K562 (cell line): ENCODE measurements at regions not wholly inside any gene's neighbourhood (a gene's known extent, or its start where the extent isn't known, plus 50 kb on each side); places are given as distances from the start of the nearest gene placed in this dataset.

ENCODE experiments used
- ATAC-seq: fragments of 200-7000 bp; cut with Tn5 transposase; 3 replicates; pipeline ENCODE4 v1.9.1; 2020; ENCODE audit warnings: moderate library complexity
- BruUV-seq: library from RNA; stranded (reverse); fragments of 400-500 nt; replicated peaks from 2 replicates; lab custom pipeline; 2021; lab: Mats Ljungman, UMichigan
- CTCF ChIA-PET: fragments of 300-600 bp; formaldehyde crosslinking; extraction: SDS; loops from one replicate; lab custom pipeline; 2021; ENCODE audit warnings: low intra/inter-chr PET ratio; lab: Yijun Ruan, JAX
- POLR2A ChIA-PET: fragments of 300-600, 350-650 bp; sonication (Branson Sonifier 250); formaldehyde crosslinking; extraction: SDS; loops from one replicate; lab custom pipeline; 2021; ENCODE audit warnings: antibody characterized with exemption, inconsistent platforms; lab: Yijun Ruan, JAX
- DNase-seq, 4 experiments: peaks; one replicate each; pipeline versions ENCODE4 v3.0.0 to v3.0.0-alpha.2; 2011 to 2018; ENCODE audit warnings: low spot score in 3 of 4, mixed read lengths in 3 of 4; ENCODE audit errors: extremely low read depth in 1 of 4
- FAIRE-seq: peaks from 2 replicates; lab custom pipeline; 2011; peaks lifted over from hg19 to GRCh38; lab: Jason Lieb, UNC
- H2AFZ ChIP-seq: 2 replicates; pipeline ENCODE4 v1.6.0; 2011; ENCODE audit warnings: low read depth, low read length, control low read depth, inconsistent platforms
- H3K27ac ChIP-seq: fragments of 200-600 bp; 3 replicates; pipeline ENCODE4 v1.8.0; 2011; ENCODE audit warnings: low read depth, mild to moderate bottlenecking, control low read depth, inconsistent platforms, low read length, moderate library complexity, mixed read lengths; ENCODE audit errors: extremely low read depth
- H3K27me3 ChIP-seq, 2 experiments: fragments of 300-600 bp in 1 of 2; 2 replicates in 1 of 2; 3 replicates in 1 of 2; pipeline versions ENCODE4 v1.6.0 to v1.8.0; 2011; ENCODE audit warnings: inconsistent platforms in 2 of 2, low read length in 2 of 2, mild to moderate bottlenecking in 1 of 2, mixed read lengths in 1 of 2, moderate library complexity in 1 of 2; ENCODE audit not compliant: control insufficient read depth in 2 of 2, insufficient read depth in 2 of 2
- H3K36me3 ChIP-seq: fragments of 300-600 bp; 3 replicates; pipeline ENCODE4 v1.8.0; 2011; ENCODE audit warnings: mild to moderate bottlenecking, low read length, inconsistent platforms; ENCODE audit not compliant: control insufficient read depth, insufficient read depth
- H3K4me1 ChIP-seq, 2 experiments: fragments of 200-600 bp in 1 of 2; replicated peaks in 1 of 2; 2 replicates in 1 of 2; 3 replicates in 1 of 2; pipeline versions ENCODE4 v1.5.1 to v1.8.0; 2011; ENCODE audit warnings: inconsistent platforms in 2 of 2, low read length in 2 of 2, mild to moderate bottlenecking in 1 of 2, mixed read lengths in 1 of 2, moderate library complexity in 1 of 2; ENCODE audit not compliant: control insufficient read depth in 2 of 2, insufficient read depth in 2 of 2
- H3K4me2 ChIP-seq: 2 replicates; pipeline ENCODE4 v1.6.1; 2011; ENCODE audit warnings: low read length, control low read depth, inconsistent platforms, mixed read lengths; ENCODE audit not compliant: insufficient read depth
- H3K4me3 ChIP-seq: fragments of 200-600 bp; sonication (generic), shearing (Covaris generic); 2 replicates; pipeline ENCODE4 v1.5.1; 2016; ENCODE audit warnings: control low read depth, inconsistent platforms
- H3K79me2 ChIP-seq: fragments of 200-600 bp; 3 replicates; pipeline ENCODE4 v1.8.0; 2011; ENCODE audit warnings: low read length, inconsistent platforms; ENCODE audit not compliant: control insufficient read depth, insufficient read depth
- H3K9ac ChIP-seq, 2 experiments: 2 replicates each; pipeline versions ENCODE4 v1.6.0 to v1.6.1; 2011; ENCODE audit warnings: low read depth in 2 of 2, low read length in 2 of 2, control low read depth in 1 of 2, inconsistent platforms in 1 of 2, mild to moderate bottlenecking in 1 of 2, mixed read lengths in 1 of 2; ENCODE audit not compliant: insufficient read depth in 1 of 2
- H3K9me1 ChIP-seq: one replicate; pipeline ENCODE4 v1.6.0; 2011; ENCODE audit warnings: inconsistent platforms, mild to moderate bottlenecking, low read length, moderate library complexity; ENCODE audit not compliant: control insufficient read depth, insufficient read depth
- H3K9me3 ChIP-seq: replicated peaks from 2 replicates; pipeline ENCODE4 v1.5.1; 2011; ENCODE audit warnings: low read depth, low read length, inconsistent platforms; ENCODE audit not compliant: control insufficient read depth, insufficient read depth
- H4K20me1 ChIP-seq: replicated peaks from 2 replicates; pipeline ENCODE4 v1.6.1; 2011; ENCODE audit warnings: low read length, inconsistent platforms, mixed read lengths; ENCODE audit not compliant: control insufficient read depth, insufficient read depth
- ATF1 ChIP-seq, 2 experiments: fragments of 450-650 bp in 1 of 2; IDR thresholded peaks; 2 replicates each; pipeline ENCODE4 v1.6.1; 2016; ENCODE audit warnings: missing compliant biosample characterization in 1 of 2, missing genetic modification characterization in 1 of 2
- CBX3 ChIP-seq, 2 experiments: IDR thresholded peaks; 1 replicate in 1 of 2; 2 replicates in 1 of 2; pipeline ENCODE4 v1.6.1; 2012; ENCODE audit warnings: inconsistent platforms in 2 of 2, low read length in 2 of 2, borderline replicate concordance in 1 of 2, control low read depth in 1 of 2
- ETS2 ChIP-seq: IDR thresholded peaks from 2 replicates; pipeline ENCODE4 v1.6.1; 2016; ENCODE audit warnings: borderline replicate concordance, missing genetic modification characterization, mild to moderate bottlenecking, moderate library complexity, missing compliant biosample characterization; ENCODE audit not compliant: poor library complexity, severe bottlenecking
- GTF2A2 ChIP-seq: IDR thresholded peaks from 2 replicates; pipeline ENCODE4 v1.6.1; 2016; ENCODE audit warnings: mild to moderate bottlenecking, missing genetic modification characterization, missing compliant biosample characterization
- JUN ChIP-seq, 2 experiments: sonication (generic) in 1 of 2; formaldehyde crosslinking in 1 of 2; IDR thresholded peaks; 2 replicates each; pipeline versions ENCODE4 v1.6.1 to v1.8.0; 2012 to 2022; ENCODE audit warnings: borderline replicate concordance in 2 of 2, mild to moderate bottlenecking in 2 of 2, improper control_type of control experiment in 1 of 2, low read depth in 1 of 2, low read length in 1 of 2, missing genetic modification reagents in 1 of 2
- NELFE ChIP-seq: IDR thresholded peaks from 2 replicates; pipeline ENCODE4 v1.6.1; 2011; ENCODE audit warnings: mild to moderate bottlenecking; ENCODE audit not compliant: insufficient read depth, insufficient read length
- NR2C1 ChIP-seq, 2 experiments: fragments of 450-650 bp; IDR thresholded peaks; 2 replicates each; pipeline ENCODE4 v1.6.1; 2017; ENCODE audit warnings: mild to moderate bottlenecking in 2 of 2, antibody characterized with exemption in 1 of 2, inconsistent platforms in 1 of 2, missing compliant biosample characterization in 1 of 2, missing genetic modification characterization in 1 of 2
- NR3C1 ChIP-seq: sonication (generic); formaldehyde crosslinking; IDR thresholded peaks from 2 replicates; pipeline ENCODE4 v1.8.1; 2022; ENCODE audit warnings: missing genetic modification reagents
- SP1 ChIP-seq: sonication (generic); formaldehyde crosslinking; IDR thresholded peaks from 2 replicates; pipeline ENCODE4 v1.8.1; 2022; ENCODE audit warnings: mild to moderate bottlenecking, missing genetic modification reagents
- ZNF224 ChIP-seq: sonication (generic); formaldehyde crosslinking; IDR thresholded peaks from 2 replicates; pipeline ENCODE4 v1.8.0; 2022; ENCODE audit warnings: mild to moderate bottlenecking, missing genetic modification reagents
- ZNF717 ChIP-seq: fragments of 250-450 bp; sonication (Bioruptor Pico); IDR thresholded peaks from 2 replicates; pipeline ENCODE4 v1.5.0; 2021
- WGBS: fragments of 100-300 bp; shearing (Covaris generic); methylation state at CpG from one replicate; pipeline ENCODE4 v1.1.6; 2016; ENCODE audit warnings: low coverage, mixed read lengths; ENCODE audit not compliant: insufficient coverage; ENCODE audit errors: missing lambda C conversion rate; 5-methylcytosine and 5-hydroxymethylcytosine counted together
- in situ Hi-C: fragments of 300-500 bp; cut with MboI; formaldehyde crosslinking; loops from 4 replicates; pipeline ENCODE4 v1.15.0; 2018; ENCODE audit warnings: inconsistent platforms, mixed read lengths
- intact Hi-C: fragments of 100-400 bp; cut with micrococcal nuclease; formaldehyde crosslinking; loops from 2 replicates; pipeline ENCODE4 v1.14.2; 2022
- TF ChIP-seq, protein P1 (sequence below): sonication (generic); formaldehyde crosslinking; IDR thresholded peaks from 2 replicates; pipeline ENCODE4 v1.8.0; 2023; ENCODE audit warnings: mild to moderate bottlenecking, missing genetic modification reagents

DNA sequence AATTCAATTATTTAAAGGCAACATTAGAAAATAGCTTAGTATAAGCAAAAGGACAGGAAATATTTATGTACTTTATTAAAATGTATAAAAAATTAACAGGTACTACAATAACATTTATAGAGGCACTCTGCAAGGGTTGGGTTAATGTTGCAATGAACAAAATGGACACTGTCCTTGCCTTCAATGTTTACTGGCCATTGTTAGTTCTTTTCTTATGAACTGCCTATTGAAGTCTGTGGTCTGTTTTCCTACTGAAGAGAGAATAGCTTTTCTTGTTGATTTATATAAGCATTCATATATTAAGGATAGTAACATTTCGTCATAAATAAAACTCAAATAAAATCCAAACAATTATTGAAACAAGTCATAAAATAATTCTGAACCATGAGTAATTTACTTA is 135.3 kb upstream of the BEND6 start:
- FAIRE-seq (no peak), DNase-seq (no peak), ATAC-seq (no peak)
- TF ChIP-seq JUN (IDR thresholded peaks at IDR 0.05; ENCODE audit: borderline replicate concordance, low read depth, low read length) (no peak), JUN (CRISPR knock-in tag; IDR thresholded peaks at IDR 0.05; ENCODE audit: borderline replicate concordance) (no peak), CBX3 (IDR thresholded peaks at IDR 0.05; ENCODE audit: borderline replicate concordance in 1 of 2, low read length in 2 of 2) (no peak), ETS2 (no peak), ZNF224 (CRISPR knock-in tag) (no peak), ZNF717 (CRISPR knock-in tag) (no peak), ATF1 (CRISPR knock-in tag; IDR thresholded peaks at IDR 0.05) (no peak), ATF1 (tag; IDR thresholded peaks at IDR 0.05) (no peak), NELFE (no peak), GTF2A2 (tag) (no peak), NR3C1 (CRISPR knock-in tag) (no peak), SP1 (no peak), NR2C1 (IDR thresholded peaks at IDR 0.05) (no peak), NR2C1 (tag; IDR thresholded peaks at IDR 0.05) (no peak)
- TF ChIP-seq, protein P1, sequence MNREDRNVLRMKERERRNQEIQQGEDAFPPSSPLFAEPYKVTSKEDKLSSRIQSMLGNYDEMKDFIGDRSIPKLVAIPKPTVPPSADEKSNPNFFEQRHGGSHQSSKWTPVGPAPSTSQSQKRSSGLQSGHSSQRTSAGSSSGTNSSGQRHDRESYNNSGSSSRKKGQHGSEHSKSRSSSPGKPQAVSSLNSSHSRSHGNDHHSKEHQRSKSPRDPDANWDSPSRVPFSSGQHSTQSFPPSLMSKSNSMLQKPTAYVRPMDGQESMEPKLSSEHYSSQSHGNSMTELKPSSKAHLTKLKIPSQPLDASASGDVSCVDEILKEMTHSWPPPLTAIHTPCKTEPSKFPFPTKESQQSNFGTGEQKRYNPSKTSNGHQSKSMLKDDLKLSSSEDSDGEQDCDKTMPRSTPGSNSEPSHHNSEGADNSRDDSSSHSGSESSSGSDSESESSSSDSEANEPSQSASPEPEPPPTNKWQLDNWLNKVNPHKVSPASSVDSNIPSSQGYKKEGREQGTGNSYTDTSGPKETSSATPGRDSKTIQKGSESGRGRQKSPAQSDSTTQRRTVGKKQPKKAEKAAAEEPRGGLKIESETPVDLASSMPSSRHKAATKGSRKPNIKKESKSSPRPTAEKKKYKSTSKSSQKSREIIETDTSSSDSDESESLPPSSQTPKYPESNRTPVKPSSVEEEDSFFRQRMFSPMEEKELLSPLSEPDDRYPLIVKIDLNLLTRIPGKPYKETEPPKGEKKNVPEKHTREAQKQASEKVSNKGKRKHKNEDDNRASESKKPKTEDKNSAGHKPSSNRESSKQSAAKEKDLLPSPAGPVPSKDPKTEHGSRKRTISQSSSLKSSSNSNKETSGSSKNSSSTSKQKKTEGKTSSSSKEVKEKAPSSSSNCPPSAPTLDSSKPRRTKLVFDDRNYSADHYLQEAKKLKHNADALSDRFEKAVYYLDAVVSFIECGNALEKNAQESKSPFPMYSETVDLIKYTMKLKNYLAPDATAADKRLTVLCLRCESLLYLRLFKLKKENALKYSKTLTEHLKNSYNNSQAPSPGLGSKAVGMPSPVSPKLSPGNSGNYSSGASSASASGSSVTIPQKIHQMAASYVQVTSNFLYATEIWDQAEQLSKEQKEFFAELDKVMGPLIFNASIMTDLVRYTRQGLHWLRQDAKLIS (CRISPR knock-in tag), result no peak
- Histone ChIP-seq H3K9ac (no peak overlapping the region), H3K79me2 (no peaks in the 10 kb centered on the region), H3K4me2 (no peak overlapping the region), H3K27ac (no peak overlapping the region), H3K9me1 (no peaks in the 10 kb centered on the region), H3K4me3 (no peak overlapping the region), H3K27me3 (no peaks in the 10 kb centered on the region; a peak in 1 of 5 replicates), H3K36me3 (no peaks in the 10 kb centered on the region), H3K9me3 (no peaks in the 10 kb centered on the region), H3K4me1 (no peaks in the 10 kb centered on the region), H4K20me1 (no peaks in the 10 kb centered on the region), H2AFZ (no peak overlapping the region)
- intact Hi-C loops, result loop anchor here (5.0 kb wide), 1 partner anchor 33 kb away; no protein-coding TSS in a partner anchor
- BruUV-seq, result no TSS peak
- 0% methylated on average over 1 of the region's 1 CpG for WGBS
- ChIA-PET POLR2A (interaction anchor here (0.9 to 1.3 kb wide), 2 partner anchors 17 to 22 kb away, joined by 3 to 4 read pairs; no protein-coding TSS in a partner anchor), CTCF (no interaction called here)
- in situ Hi-C loops, result no loop called here
